ENCODE measurements at regions not wholly inside any gene's neighbourhood (a gene's known extent, or its start where the extent isn't known, plus 50 kb on each side); places are given as distances from the start of the nearest gene placed in this dataset.

- TF ChIP-seq CTCF (IDR thresholded peaks at IDR 0.05) = no peak
- no peak for TF ChIP-seq POLR2A (IDR thresholded peaks at IDR 0.05)
Measured at GRCh38 chr2:219798430-219798829, 171.0 kb downstream of the SLC4A3 start.
